GM12873 (cell line): ENCODE measurements at regions not wholly inside any gene's neighbourhood (a gene's known extent, or its start where the extent isn't known, plus 50 kb on each side); places are given as distances from the start of the nearest gene placed in this dataset.

Experiments used
- CTCF ChIP-seq: IDR thresholded peaks from 2 replicates; pipeline ENCODE4 v1.5.1; 2012; ENCODE audit warnings: low read depth, mild to moderate bottlenecking, moderate library complexity, low read length, control low read depth; ENCODE audit not compliant: insufficient read depth; ENCODE audit errors: missing control alignments

DNA sequence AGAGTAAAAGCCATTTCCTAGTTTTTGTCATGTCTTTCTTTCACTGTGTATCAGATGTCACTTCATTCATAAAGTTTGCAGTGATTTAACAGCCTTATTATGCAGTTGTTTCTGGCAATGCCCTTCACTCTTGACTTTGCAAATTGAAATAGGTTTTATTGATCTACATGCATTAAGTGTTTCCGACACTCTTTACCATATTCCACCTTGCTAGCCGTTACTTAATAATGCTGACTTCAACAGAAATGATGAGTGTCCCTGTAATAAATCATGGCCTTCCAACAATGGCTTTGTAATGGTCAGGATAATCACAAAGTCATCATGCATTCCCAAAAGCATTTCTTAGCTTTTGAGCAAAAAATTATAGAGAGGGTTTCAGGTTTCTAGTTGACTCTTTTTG, 236.8 kb upstream of the FMN2 start:
- TF ChIP-seq CTCF, result no peak

DNA sequence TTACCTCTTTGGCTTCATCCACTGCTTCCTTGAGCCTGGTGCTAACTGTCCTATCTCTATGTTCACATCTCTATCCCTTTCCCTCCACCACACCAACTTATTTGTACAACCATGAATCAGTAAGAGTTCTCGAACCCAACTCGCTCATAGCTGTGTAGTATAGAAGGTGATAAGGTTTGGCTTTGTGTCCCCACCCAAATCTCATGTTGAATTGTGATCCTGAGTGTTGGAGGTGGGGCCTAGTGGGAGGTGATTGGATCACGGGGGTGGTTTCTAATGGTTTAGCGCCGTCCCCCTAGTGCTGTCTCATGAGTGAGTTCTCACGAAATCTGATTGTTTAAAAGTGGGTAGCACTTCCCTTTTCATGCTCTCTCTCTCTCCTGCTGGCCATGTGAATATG, 235.6 kb upstream of the FMN2 start:
- no peak for TF ChIP-seq CTCF

DNA sequence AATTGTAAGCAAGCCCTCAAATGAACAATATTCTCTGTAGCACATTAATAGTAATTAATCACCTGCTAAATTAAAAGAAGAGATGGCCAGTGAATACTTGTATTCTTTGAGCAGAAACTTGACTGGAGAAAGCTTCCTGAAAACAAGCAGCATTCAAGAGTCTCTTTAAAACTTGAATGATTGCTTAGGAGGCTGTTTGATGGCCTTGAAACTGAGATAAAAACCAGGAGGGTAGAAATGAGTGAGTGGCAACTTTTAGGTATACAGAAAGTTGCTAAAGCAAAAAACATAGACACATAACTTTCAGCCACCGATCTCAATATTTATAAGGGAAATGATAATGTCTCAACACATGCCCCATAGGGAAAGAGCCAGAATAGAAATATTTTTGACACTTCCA, 234.8 kb upstream of the FMN2 start:
- no peak for TF ChIP-seq CTCF

DNA sequence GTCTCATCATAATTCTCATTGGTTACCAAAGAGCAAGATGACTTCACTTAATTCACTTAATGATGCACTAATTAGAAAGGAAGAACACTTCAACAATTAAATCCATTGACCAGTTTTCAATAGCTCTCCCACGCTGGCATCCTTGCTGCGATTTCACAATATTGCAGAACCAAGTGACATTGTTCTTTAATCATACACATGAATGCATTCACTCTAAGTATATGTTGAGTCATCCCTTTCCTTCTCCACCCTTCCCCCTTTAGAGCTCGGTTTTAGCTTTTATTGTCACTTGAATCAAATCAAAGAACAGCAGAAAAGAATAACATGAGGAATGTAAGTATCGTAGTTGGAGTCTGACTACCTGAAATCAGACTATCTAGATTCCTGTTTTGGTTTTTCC, 233.6 kb upstream of the FMN2 start:
- TF ChIP-seq CTCF, result no peak

- no peak for TF ChIP-seq CTCF
Measured at GRCh38 chr1:239858529-239858928, 233.2 kb upstream of the FMN2 start.

- no peak for TF ChIP-seq CTCF
Measured at GRCh38 chr1:239861985-239862384, 229.7 kb upstream of the FMN2 start.

- TF ChIP-seq CTCF, result no peak
Measured at GRCh38 chr1:239868058-239868832, 223.4 kb upstream of the FMN2 start.

DNA sequence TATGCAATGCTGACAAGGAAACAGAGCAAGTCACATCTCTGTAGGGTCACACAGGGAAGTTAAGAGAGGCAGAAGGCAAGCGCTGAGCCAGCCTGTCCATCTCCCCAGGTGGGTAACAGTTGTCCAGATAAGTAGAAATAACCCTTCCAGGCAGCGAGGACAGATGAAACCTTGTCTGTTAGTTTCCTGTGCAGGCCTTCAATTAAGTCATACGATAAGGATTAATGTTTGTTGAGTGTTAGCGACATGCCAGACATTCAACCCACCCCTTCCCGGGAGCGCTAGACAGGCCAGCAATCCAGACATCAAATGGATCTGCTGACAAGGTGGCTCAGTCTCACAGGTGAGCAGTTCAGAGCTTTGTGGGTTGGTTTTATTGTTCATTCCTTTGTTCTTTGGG, 221.5 kb upstream of the FMN2 start:
- no peak for TF ChIP-seq CTCF
